Loucy (cell line): ENCODE measurements at regions not wholly inside any gene's neighbourhood (a gene's known extent, or its start where the extent isn't known, plus 50 kb on each side); places are given as distances from the start of the nearest gene placed in this dataset.

ENCODE experiments used
- H2AFZ ChIP-seq: fragments of 200-600 bp; sonication (generic); 2 replicates; pipeline ENCODE4 v1.6.0; 2016; ENCODE audit warnings: antibody characterized with exemption, mild to moderate bottlenecking, low read length, moderate library complexity
- H3F3A ChIP-seq: fragments of 200-600 bp; 2 replicates; pipeline ENCODE4 v1.6.0; 2016; ENCODE audit warnings: antibody characterized with exemption, low read depth, mild to moderate bottlenecking
- H3K27me3 ChIP-seq: fragments of 200-600 bp; sonication (generic); 2 replicates; pipeline ENCODE4 v1.6.1; 2014; ENCODE audit warnings: low read length, mild to moderate bottlenecking; ENCODE audit not compliant: insufficient read depth, poor library complexity, severe bottlenecking
- H3K36me3 ChIP-seq: fragments of 200-600 bp; sonication (generic); 2 replicates; pipeline ENCODE4 v1.6.1; 2016; ENCODE audit warnings: low read length; ENCODE audit not compliant: insufficient read depth
- H3K4me1 ChIP-seq: fragments of 200-600 bp; sonication (generic); 2 replicates; pipeline ENCODE4 v1.5.1; 2014; ENCODE audit warnings: low read length, mild to moderate bottlenecking; ENCODE audit not compliant: insufficient read depth, poor library complexity, severe bottlenecking
- H3K4me2 ChIP-seq: fragments of 200-600 bp; sonication (generic); 2 replicates; pipeline ENCODE4 v1.6.0; 2014; ENCODE audit warnings: antibody characterized with exemption, low read length, low read depth, mild to moderate bottlenecking; ENCODE audit not compliant: poor library complexity, severe bottlenecking
- H3K4me3 ChIP-seq: fragments of 200-600 bp; sonication (generic); 2 replicates; pipeline ENCODE4 v1.5.1; 2014; ENCODE audit warnings: low read length, mild to moderate bottlenecking, mixed read lengths; ENCODE audit not compliant: poor library complexity, severe bottlenecking
- H3K79me2 ChIP-seq: fragments of 200-600 bp; sonication (generic); 2 replicates; pipeline ENCODE4 v1.6.1; 2014; ENCODE audit warnings: low read length; ENCODE audit not compliant: insufficient read depth
- H3K9ac ChIP-seq: fragments of 200-600 bp; sonication (generic); 2 replicates; pipeline ENCODE4 v1.6.0; 2014; ENCODE audit warnings: mild to moderate bottlenecking, low read depth, low read length, moderate library complexity; ENCODE audit not compliant: poor library complexity, severe bottlenecking
- H3K9me2 ChIP-seq: fragments of 200-600 bp; sonication (generic); replicated peaks from 2 replicates; pipeline ENCODE4 v1.6.1; 2016; ENCODE audit warnings: low read depth, low read length, mixed read lengths
- H3K9me3 ChIP-seq: fragments of 200-600 bp; sonication (generic); 2 replicates; pipeline ENCODE4 v1.6.1; 2014; ENCODE audit warnings: mild to moderate bottlenecking, antibody characterized with exemption, low read length, low read depth; ENCODE audit not compliant: insufficient read depth
- H4K20me1 ChIP-seq: fragments of 200-600 bp; sonication (generic); 2 replicates; pipeline ENCODE4 v1.6.0; 2014; ENCODE audit warnings: antibody characterized with exemption, low read length, mild to moderate bottlenecking; ENCODE audit not compliant: insufficient read depth, poor library complexity, severe bottlenecking
- EZH2phosphoT487 ChIP-seq: fragments of 200-600 bp; IDR thresholded peaks from 2 replicates; pipeline ENCODE4 v1.6.1; 2018; ENCODE audit warnings: antibody characterized with exemption, mild to moderate bottlenecking, moderate library complexity, borderline replicate concordance
- TF ChIP-seq, protein P1 (sequence below): fragments of 200-600 bp; sonication (generic); conservative IDR thresholded peaks from 2 replicates; pipeline ENCODE4 v1.5.1; 2014; ENCODE audit warnings: mild to moderate bottlenecking, antibody characterized with exemption, low read length

DNA sequence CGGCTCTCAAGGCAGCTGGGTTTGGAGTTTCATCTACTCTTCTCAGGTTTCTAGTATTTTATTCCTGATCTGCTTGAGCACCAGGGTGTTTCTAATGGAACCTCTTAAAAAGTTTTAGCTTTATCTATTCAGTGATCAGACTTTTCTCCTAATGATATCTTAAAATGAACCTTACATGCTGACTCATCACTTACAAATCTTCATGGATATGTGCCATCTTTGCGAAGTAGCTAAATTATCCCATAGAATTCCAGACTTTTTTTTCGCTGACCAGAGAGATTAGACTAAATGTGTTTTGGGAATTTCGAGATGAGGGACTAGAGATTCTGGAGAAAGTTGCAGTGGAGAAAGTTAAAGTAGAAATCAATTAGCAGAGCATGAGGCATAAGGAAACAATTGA lies 401.0 kb downstream of the GRB14 start:
- H3K79me2 ChIP-seq: no peaks in the 10 kb centered on the region
- no peaks in the 10 kb centered on the region for H3K4me1 ChIP-seq
- H3K9me3 ChIP-seq: no peaks in the 10 kb centered on the region
- TF ChIP-seq EZH2phosphoT487: no peak
- TF ChIP-seq, protein P1, sequence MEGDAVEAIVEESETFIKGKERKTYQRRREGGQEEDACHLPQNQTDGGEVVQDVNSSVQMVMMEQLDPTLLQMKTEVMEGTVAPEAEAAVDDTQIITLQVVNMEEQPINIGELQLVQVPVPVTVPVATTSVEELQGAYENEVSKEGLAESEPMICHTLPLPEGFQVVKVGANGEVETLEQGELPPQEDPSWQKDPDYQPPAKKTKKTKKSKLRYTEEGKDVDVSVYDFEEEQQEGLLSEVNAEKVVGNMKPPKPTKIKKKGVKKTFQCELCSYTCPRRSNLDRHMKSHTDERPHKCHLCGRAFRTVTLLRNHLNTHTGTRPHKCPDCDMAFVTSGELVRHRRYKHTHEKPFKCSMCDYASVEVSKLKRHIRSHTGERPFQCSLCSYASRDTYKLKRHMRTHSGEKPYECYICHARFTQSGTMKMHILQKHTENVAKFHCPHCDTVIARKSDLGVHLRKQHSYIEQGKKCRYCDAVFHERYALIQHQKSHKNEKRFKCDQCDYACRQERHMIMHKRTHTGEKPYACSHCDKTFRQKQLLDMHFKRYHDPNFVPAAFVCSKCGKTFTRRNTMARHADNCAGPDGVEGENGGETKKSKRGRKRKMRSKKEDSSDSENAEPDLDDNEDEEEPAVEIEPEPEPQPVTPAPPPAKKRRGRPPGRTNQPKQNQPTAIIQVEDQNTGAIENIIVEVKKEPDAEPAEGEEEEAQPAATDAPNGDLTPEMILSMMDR: no peak
- no peak overlapping the region for H3K9ac ChIP-seq
- H3K4me2 ChIP-seq: no peak overlapping the region
- no peaks in the 10 kb centered on the region for H4K20me1 ChIP-seq
- H3K9me2 ChIP-seq: no peaks in the 10 kb centered on the region
- no peaks in the 10 kb centered on the region for H3K36me3 ChIP-seq
- no peak overlapping the region for H2AFZ ChIP-seq
- no peaks in the 10 kb centered on the region for H3K27me3 ChIP-seq
- no peaks in the 10 kb centered on the region for H3F3A ChIP-seq
- no peak overlapping the region for H3K4me3 ChIP-seq

DNA sequence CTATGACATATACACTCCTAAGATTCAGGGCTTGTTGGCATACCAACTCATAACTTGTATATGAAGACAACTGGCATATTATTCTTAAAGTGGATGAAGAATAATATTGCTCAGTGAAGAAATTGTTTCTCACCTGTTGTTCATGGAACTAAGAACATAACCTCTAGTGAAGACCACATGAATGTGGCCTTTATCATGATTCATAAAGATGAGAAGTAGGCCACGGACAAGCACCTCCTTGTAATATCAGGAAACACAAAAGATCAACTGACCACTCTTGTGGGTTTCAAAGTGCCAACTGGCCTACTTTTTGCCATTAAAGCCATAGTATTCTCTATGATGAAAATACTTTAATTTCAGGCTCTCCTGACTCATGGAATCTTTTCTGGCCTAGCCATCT lies 407.4 kb downstream of the GRB14 start:
- no peak for TF ChIP-seq EZH2phosphoT487
- TF ChIP-seq, protein P1: no peak
- Histone ChIP-seq H3K36me3 (no peaks in the 10 kb centered on the region), H3K79me2 (no peaks in the 10 kb centered on the region), H3K9me2 (no peaks in the 10 kb centered on the region), H3K9me3 (no peaks in the 10 kb centered on the region), H2AFZ (no peak overlapping the region), H3K9ac (no peak overlapping the region), H3K4me2 (no peak overlapping the region), H3K4me1 (no peaks in the 10 kb centered on the region), H3K4me3 (no peak overlapping the region), H4K20me1 (no peaks in the 10 kb centered on the region), H3K27me3 (no peaks in the 10 kb centered on the region), H3F3A (no peaks in the 10 kb centered on the region)

DNA sequence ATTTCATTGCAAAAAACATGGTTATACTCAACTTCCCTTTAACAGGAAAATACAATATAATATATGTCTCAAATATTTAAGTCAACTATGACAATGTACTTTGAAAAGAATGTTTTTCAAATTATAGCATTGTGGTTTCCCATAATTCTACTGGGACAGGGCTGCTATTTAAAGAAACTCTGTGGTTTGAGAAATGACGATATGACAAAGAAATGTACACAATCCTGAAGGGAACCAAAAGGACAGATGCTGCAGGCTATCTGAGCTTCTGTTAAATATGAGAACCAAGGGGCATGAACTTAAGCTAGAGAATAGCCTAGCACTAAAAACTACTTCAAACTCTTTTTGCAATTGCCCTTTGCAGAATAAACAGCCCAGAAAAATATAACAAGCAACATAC lies 415.9 kb downstream of the GRB14 start:
- no peak overlapping the region for H3K9ac ChIP-seq
- no peaks in the 10 kb centered on the region for H3K9me2 ChIP-seq
- H3K4me1 ChIP-seq: no peaks in the 10 kb centered on the region
- TF ChIP-seq, protein P1: no peak
- no peak for TF ChIP-seq EZH2phosphoT487
- H2AFZ ChIP-seq: no peak overlapping the region
- H3K27me3 ChIP-seq: no peaks in the 10 kb centered on the region
- H3K36me3 ChIP-seq: no peaks in the 10 kb centered on the region
- H3K79me2 ChIP-seq: no peaks in the 10 kb centered on the region
- H3K9me3 ChIP-seq: no peaks in the 10 kb centered on the region
- no peaks in the 10 kb centered on the region for H4K20me1 ChIP-seq
- no peaks in the 10 kb centered on the region for H3F3A ChIP-seq
- no peak overlapping the region for H3K4me2 ChIP-seq
- H3K4me3 ChIP-seq: no peak overlapping the region
